GM18867 (cell line): ENCODE measurements at regions not wholly inside any gene's neighbourhood (a gene's known extent, or its start where the extent isn't known, plus 50 kb on each side); places are given as distances from the start of the nearest gene placed in this dataset.
"Not testable (repeated sequence)": the region's sequence is repeated elsewhere in the genome, so short reads cannot be mapped to it uniquely, and the experiment has no call there.

ENCODE experiments used
- ATAC-seq: cut with Tn5 transposase; IDR thresholded peaks from one replicate; pipeline ENCODE4 v1.9.1; 2021; ENCODE audit warnings: mild to moderate bottlenecking, moderate library complexity; ENCODE audit not compliant: unreplicated experiment

- ATAC-seq, result peak; percentile 76
Observed at GRCh38 chr6:134822920-134823709, 126.8 kb downstream of the ALDH8A1 start.

GRCh38 chr6:134821928-134822864 is 127.7 kb downstream of the ALDH8A1 start:
- no peak for ATAC-seq

- ATAC-seq, result no peak
Observed at GRCh38 chr6:134821397-134821796, 128.5 kb downstream of the ALDH8A1 start.

- ATAC-seq, result no peak
Observed at GRCh38 chr6:134819863-134820800, 129.8 kb downstream of the ALDH8A1 start.

- no peak for ATAC-seq
Observed at GRCh38 chr6:134819236-134819635, 130.7 kb downstream of the ALDH8A1 start.

- no peak for ATAC-seq
Observed at GRCh38 chr6:134817448-134817847, 132.5 kb downstream of the ALDH8A1 start.

- ATAC-seq, result no peak
Observed at GRCh38 chr6:134816780-134817179, 133.1 kb downstream of the ALDH8A1 start.

- no peak for ATAC-seq
Observed at GRCh38 chr6:134816300-134816699, 133.6 kb downstream of the ALDH8A1 start.

GRCh38 chr6:134814076-134814695 is 135.7 kb downstream of the ALDH8A1 start:
- no peak for ATAC-seq

- ATAC-seq, result no peak
Observed at GRCh38 chr6:134813146-134813545, 136.8 kb downstream of the ALDH8A1 start.

GRCh38 chr6:134810402-134810801 is 139.5 kb downstream of the ALDH8A1 start:
- no peak for ATAC-seq

GRCh38 chr6:134809130-134809529 is 140.8 kb downstream of the ALDH8A1 start:
- no peak for ATAC-seq

- no peak for ATAC-seq
Observed at GRCh38 chr6:134806180-134806798, 143.6 kb downstream of the ALDH8A1 start.

GRCh38 chr6:134805168-134805567 is 144.7 kb downstream of the ALDH8A1 start:
- ATAC-seq, result no peak

- ATAC-seq, result not testable (repeated sequence)
Observed at GRCh38 chr6:134804311-134804710, 145.6 kb downstream of the ALDH8A1 start.

GRCh38 chr6:134802426-134803058 is 147.4 kb downstream of the ALDH8A1 start:
- ATAC-seq, result no peak

- no peak for ATAC-seq
Observed at GRCh38 chr6:134797400-134798113, 152.3 kb downstream of the ALDH8A1 start.

- no peak for ATAC-seq
Observed at GRCh38 chr6:134795691-134796090, 154.2 kb downstream of the ALDH8A1 start.

GRCh38 chr6:134795001-134795400 is 154.9 kb downstream of the ALDH8A1 start:
- no peak for ATAC-seq
